GM12878 (cell line): ENCODE measurements at regions not wholly inside any gene's neighbourhood (a gene's known extent, or its start where the extent isn't known, plus 50 kb on each side); places are given as distances from the start of the nearest gene placed in this dataset.

Experiments used
- MYC ChIP-seq: IDR thresholded peaks from 2 replicates; pipeline ENCODE4 v1.6.1; 2011; ENCODE audit warnings: mild to moderate bottlenecking, low read length, moderate library complexity, inconsistent platforms; ENCODE audit not compliant: insufficient read depth, insufficient replicate concordance, insufficient read length, severe bottlenecking
- POU2F2 ChIP-seq: IDR thresholded peaks from 3 replicates; pipeline ENCODE4 v1.6.1; 2011; ENCODE audit warnings: low read depth, mild to moderate bottlenecking, low read length, borderline replicate concordance
- SMC3 ChIP-seq: IDR thresholded peaks from 2 replicates; pipeline ENCODE4 v1.6.1; 2011; ENCODE audit warnings: low read length, improper control_type of control experiment, borderline replicate concordance
- TAF1 ChIP-seq: IDR thresholded peaks from 2 replicates; pipeline ENCODE4 v1.6.1; 2011; ENCODE audit warnings: mild to moderate bottlenecking, low read depth, low read length, borderline replicate concordance
- WRNIP1 ChIP-seq: IDR thresholded peaks from 2 replicates; pipeline ENCODE4 v1.6.1; 2011; ENCODE audit warnings: low read depth, low read length, improper control_type of control experiment, borderline replicate concordance
- ZNF384 ChIP-seq: IDR thresholded peaks from 2 replicates; pipeline ENCODE4 v1.6.1; 2012; ENCODE audit warnings: low read depth, mild to moderate bottlenecking, low read length, improper control_type of control experiment, borderline replicate concordance
- TF ChIP-seq, protein P1 (sequence below), 3 experiments: IDR thresholded peaks in 2 of 3; conservative IDR thresholded peaks in 1 of 3; 2 replicates each; pipeline ENCODE4 v1.5.1; 2011; ENCODE audit warnings: low read depth in 3 of 3, low read length in 3 of 3, mild to moderate bottlenecking in 3 of 3, control low read depth in 2 of 3, moderate library complexity in 2 of 3, inconsistent platforms in 1 of 3, mixed read lengths in 1 of 3; ENCODE audit not compliant: control insufficient read depth in 2 of 3, insufficient read depth in 1 of 3; ENCODE audit errors: extremely low read depth in 1 of 3

- TF ChIP-seq, protein P1, sequence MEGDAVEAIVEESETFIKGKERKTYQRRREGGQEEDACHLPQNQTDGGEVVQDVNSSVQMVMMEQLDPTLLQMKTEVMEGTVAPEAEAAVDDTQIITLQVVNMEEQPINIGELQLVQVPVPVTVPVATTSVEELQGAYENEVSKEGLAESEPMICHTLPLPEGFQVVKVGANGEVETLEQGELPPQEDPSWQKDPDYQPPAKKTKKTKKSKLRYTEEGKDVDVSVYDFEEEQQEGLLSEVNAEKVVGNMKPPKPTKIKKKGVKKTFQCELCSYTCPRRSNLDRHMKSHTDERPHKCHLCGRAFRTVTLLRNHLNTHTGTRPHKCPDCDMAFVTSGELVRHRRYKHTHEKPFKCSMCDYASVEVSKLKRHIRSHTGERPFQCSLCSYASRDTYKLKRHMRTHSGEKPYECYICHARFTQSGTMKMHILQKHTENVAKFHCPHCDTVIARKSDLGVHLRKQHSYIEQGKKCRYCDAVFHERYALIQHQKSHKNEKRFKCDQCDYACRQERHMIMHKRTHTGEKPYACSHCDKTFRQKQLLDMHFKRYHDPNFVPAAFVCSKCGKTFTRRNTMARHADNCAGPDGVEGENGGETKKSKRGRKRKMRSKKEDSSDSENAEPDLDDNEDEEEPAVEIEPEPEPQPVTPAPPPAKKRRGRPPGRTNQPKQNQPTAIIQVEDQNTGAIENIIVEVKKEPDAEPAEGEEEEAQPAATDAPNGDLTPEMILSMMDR (IDR thresholded peaks at IDR 0.05 in 2 of 3, conservative IDR thresholded peaks at IDR 0.05 in 1 of 3; ENCODE audit: control insufficient read depth in 2 of 3, extremely low read depth in 1 of 3, insufficient read depth in 1 of 3, low read depth in 3 of 3, low read length in 3 of 3) = no peak
- TF ChIP-seq SMC3 (no peak), TAF1 (no peak), MYC (no peak), ZNF384 (no peak), POU2F2 (no peak), WRNIP1 (no peak)
Observed at GRCh38 chr7:88590963-88591362, 168.5 kb upstream of the ZNF804B start.
